HG02870 (cell line): ENCODE measurements at regions not wholly inside any gene's neighbourhood (a gene's known extent, or its start where the extent isn't known, plus 50 kb on each side); places are given as distances from the start of the nearest gene placed in this dataset.
"Not testable (repeated sequence)": the region's sequence is repeated elsewhere in the genome, so short reads cannot be mapped to it uniquely, and the experiment has no call there.

Experiments
- ATAC-seq: cut with Tn5 transposase; IDR thresholded peaks from one replicate; pipeline ENCODE4 v1.9.1; 2021; ENCODE audit warnings: mild to moderate bottlenecking, moderate library complexity; ENCODE audit not compliant: unreplicated experiment

DNA sequence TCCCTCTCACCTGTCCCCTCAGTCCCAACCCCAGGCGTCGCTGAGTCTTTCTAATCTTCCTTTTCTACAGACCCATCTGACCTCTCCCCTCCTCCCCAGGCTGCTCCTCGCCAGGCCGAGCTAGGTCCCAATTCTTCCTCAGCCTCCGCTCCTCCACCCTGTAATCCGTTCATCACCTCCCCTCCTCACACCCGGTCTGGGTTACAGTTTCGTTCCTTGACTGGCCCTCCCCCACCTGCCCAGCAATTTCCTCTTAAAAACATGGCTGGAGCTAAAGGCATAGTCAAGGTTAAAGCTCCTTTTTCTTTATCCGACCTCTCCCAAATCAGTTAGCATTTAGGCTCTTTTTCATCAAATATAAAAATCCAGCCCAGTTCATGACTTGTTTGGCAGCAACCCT is 262.0 kb downstream of the SMARCA2 start:
- ATAC-seq, result not testable (repeated sequence)

DNA sequence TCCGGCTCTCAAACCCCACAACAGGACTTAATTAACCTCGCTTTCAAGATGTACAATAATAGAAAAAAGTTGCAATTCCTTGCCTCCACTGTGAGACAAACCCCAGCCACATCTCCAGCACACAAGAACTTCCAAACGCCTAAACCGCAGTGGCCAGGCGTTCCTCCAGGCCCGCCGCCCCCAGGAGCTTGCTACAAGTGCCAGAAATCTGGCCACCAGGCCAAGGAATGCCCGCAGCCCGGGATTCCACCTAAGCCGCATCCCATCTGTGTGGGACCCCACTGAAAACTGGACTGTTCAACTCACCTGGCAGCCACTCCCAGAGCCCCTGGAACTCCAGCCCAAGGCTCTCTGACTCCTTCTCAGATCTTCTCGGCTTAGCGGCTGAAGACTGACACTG is 262.5 kb downstream of the SMARCA2 start:
- ATAC-seq, result not testable (repeated sequence)

GRCh38 chr9:2279138-2279537 is 264.0 kb downstream of the SMARCA2 start:
- ATAC-seq, result not testable (repeated sequence)

DNA sequence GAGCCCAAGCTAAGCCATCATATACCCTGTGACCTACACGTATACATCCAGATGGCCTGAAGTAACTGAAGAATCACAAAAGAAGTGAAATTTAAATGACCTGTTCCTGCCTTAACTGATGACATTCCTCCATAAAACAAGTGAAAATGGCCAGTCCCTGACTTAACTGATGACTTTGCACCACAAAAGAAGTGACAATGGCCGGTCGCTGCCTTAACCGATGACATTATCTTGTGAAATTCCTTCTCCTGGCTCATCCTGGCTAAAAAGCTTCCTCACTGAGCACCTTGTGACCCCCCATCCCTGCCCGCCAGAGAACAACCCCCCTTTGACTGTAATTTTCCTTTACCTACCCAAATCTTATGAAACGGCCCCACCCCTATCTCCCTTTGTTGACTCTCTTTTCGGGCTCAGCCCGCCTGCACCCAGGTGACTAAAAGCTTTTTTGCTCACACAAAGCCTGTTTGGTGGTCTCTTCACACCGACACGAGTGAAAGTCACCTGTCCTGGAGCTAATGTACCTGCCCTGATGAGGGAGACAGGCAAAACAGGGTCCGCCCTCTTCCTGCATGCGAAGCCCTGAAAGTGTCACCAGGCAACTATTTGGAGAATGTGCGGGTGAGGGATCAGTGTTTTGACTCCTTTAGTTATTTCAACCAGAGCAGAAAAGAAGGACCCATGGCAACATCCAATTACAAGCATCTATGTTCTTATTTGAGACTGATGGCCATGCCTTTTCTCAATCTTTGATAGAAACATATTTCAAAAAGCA is 266.1 kb downstream of the SMARCA2 start:
- no peak for ATAC-seq

DNA sequence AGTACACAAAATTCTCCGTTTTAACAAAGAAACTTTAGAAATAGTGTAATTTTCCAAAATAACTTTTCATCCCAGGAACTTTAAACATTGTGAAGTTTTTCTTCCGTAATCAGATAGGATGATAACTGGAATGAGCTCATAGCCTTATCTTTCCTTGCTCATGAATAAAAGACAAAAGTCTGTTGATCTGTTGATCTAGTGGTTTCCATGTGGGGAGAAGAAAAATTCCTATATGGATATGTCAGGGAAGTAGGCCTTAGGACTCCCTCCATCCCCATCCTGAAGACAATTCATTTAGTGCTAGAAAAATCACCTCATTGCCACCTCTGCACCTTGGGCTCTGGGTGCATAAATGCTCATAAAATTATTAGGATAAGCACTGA is 266.6 kb downstream of the SMARCA2 start:
- ATAC-seq, result no peak

DNA sequence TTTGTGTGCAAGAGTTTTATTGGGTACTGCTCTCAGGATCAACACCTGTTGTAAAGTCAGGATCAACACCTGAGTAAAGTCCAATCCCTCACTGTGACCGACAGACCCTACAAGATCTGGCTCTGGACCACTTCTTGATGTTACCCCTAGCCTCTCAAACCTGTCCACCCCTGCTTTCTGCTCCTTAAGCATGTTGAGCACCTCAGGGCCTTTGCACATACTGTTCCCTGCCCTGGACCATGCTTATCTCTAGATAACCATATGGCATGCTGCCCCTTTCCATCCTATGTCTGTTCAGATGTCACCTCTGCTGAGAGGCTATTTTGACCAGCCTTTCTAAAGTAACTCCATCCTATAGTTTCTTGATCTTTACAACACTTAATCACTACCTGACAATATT is 269.6 kb downstream of the SMARCA2 start:
- no peak for ATAC-seq

DNA sequence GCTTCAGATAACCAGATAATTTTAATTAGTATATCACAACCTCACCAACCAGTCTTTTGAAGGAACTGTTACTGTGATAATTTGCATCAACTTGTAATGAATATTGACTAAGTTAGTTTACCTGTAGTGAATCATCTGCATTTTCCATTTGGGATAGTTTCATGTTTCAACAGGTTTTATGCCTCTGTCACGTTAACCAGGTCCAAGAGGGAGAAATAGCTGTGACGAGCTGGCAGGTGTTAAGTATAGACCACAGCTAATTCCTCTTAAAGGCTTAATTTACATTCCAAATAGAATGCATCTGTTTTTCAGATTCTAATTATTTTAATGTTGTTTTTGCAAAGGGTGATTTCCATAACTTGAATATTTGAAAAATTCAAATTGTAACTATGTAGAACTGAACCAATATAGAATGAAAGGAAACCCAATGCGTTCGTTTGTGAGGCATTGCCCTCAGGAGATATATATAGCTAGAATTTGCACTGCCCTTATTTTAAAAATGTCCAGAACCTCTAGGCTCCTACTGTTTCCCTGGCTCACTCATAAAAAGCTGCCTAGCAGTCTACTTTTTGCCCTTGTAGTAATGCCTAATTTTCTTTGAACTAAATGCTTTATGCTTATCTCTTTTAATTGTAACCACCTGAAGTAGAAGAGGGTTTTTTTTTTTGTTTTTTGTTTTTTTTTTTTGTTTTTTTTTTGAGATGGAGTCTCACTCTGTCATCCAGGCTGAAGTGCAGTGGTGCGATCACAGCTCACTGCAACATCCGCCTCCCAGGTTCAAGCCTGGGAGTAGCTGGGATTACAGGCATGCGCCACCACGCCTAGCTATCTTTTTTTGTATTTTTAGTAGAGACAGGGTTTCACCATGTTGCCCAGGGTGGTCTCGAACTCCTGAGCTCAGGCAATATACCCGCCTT is 270.5 kb downstream of the SMARCA2 start:
- no peak for ATAC-seq

- no peak for ATAC-seq
Measured at GRCh38 chr9:2286333-2286705, 271.2 kb downstream of the SMARCA2 start.

DNA sequence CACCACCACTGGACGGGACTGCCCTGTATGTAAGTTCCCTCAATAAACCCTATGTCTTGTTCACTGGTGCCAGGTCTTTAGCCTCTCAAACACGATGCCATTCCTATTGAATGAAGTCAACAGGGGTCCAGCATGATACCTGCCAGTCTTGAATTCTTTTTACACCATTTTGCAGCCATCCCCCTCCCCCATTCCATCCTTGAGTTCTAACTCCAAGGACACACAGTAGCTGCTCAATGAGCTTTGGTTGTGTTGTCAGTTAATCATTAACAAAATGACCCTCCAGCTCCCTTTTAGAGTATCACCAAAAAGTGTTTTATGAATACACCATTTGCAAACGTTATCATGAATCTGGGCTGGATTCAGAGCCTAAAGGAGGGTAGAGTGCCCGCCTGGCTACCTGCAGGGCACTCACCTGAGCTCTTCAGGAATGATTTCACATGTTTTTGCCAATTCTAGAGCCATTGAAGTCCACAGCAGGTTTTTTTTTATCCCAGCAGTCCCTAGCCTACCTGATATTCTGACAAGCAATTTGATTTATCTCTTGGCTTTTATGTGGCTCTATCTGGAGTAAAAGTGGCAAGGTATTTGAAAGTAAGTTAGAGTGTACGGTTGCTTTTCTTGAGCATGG is 271.8 kb downstream of the SMARCA2 start:
- no peak for ATAC-seq

GRCh38 chr9:2288309-2288708 is 273.2 kb downstream of the SMARCA2 start:
- ATAC-seq, result no peak

- ATAC-seq, result no peak
Measured at GRCh38 chr9:2289263-2289662, 274.1 kb downstream of the SMARCA2 start.

GRCh38 chr9:2290382-2290781 is 275.2 kb downstream of the SMARCA2 start:
- ATAC-seq, result no peak

GRCh38 chr9:2291980-2292704 is 277.0 kb downstream of the SMARCA2 start:
- no peak for ATAC-seq

- no peak for ATAC-seq
Measured at GRCh38 chr9:2292733-2293132, 277.6 kb downstream of the SMARCA2 start.

DNA sequence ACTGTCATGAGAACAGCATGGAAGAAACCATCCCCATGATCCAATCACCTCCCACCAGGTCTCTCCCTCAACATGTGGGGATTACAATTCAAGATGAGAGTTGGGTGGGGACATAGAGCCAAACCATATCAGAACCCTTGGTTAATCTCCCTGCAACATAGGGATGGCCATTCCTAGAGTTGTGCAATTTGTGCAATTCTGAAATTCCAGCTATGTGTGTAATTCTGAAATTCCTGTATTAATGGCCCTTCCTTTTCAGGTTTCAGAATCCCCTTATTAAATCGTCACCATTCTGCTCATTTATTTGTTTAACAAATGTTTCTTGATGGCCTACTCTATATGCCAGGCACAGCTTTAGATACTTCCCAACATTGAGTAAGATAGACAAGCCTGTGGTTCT is 282.6 kb downstream of the SMARCA2 start:
- no peak for ATAC-seq

DNA sequence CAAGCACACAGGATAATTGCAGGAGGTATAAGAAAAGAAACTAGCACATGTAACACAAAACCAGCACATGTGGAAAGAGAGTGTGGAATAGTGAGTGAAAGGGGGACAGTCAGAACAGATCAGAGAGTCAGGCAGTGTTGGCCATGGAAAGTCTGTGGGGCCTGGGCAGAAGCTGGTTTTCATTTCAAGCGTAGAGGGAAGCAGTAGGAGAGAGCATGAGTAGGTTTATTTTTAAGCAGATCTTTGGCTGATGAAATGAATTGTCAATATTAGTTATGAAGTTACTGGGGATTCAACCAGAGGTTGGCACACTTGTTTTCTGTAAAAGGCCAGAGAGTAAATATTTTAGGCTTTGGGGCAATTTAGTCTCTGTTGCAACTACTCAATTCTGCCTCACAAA is 283.1 kb downstream of the SMARCA2 start:
- no peak for ATAC-seq

DNA sequence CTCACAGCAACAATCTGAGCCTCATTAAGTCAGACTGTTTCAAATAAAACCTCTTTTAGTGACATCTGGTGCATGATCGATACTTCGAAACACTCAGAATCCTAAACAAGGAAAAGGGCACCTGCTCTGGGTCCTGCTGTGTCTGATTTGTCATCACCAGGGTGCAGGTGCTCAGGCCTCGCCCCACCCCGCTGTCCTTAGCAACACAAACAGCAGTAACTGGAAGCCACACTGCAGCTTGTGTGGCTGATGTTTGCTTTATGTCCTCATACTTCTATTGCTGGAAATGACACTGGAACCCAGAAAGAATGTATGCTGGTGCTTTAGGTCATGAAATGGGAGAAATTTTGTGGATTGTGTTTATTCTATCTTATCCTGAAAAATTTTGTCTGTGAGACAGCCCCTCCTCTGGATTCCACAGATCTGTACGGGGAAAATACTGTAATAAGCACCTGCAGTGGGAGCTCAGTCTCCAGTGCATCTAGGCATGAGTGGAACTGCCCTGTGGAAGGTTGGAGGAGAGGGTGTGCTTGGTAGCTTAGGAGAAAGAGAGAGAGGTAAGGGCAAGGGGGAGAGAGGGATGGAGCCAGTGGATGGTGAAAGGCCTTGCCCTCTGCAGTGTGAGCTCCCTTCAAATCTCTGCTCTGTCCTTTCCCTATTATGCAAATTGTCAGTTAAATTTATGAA is 284.2 kb downstream of the SMARCA2 start:
- no peak for ATAC-seq

GRCh38 chr9:2299843-2300205 is 284.7 kb downstream of the SMARCA2 start:
- ATAC-seq, result no peak

DNA sequence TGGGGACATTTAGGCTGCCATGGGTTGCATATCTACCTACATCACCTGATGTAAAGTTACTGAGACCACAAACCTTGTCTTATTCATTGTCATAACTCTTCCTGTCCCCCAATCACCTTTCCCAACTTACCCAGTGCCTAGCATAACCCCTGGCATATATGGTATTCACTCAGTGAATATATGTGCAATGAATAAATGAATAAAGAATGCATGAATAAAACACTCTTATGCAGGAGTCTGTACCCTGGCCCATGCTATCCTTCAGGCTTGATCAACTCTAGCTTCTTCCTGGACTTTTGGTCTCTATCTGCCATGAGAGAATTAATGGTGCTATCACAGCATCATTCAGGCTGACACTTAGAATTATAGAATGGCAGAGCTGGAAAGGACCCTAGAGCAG is 285.2 kb downstream of the SMARCA2 start:
- ATAC-seq, result no peak

DNA sequence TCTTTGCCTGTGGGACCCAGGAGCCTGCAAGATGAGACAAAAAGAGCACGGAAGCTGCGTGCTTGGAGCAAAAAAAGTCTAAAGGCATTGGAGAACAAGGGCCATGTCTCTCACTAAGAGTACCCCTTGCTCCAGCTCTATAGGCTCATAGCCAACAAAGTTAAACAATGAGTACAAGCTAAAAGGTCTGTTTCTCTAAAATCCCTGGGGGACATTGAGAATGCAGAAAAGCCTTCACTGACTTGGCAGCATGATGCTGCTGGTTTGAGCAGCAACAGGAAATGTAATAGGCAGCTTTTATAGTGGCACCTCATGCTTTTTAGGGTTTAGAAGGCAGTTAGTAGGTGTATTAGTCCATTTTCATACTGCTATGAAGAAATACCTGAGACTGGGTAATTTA is 287.5 kb downstream of the SMARCA2 start:
- no peak for ATAC-seq

GRCh38 chr9:2303056-2303455 is 287.9 kb downstream of the SMARCA2 start:
- no peak for ATAC-seq
